H9 (cell line): ENCODE measurements at regions not wholly inside any gene's neighbourhood (a gene's known extent, or its start where the extent isn't known, plus 50 kb on each side); places are given as distances from the start of the nearest gene placed in this dataset.

Experiments
- DNase-seq: peaks from one replicate; pipeline ENCODE4 v3.0.0-alpha.2; 2017
- H2AFZ ChIP-seq: one replicate; pipeline ENCODE4 v1.6.1; 2013; ENCODE audit warnings: mild to moderate bottlenecking, low read length, control low read depth, moderate library complexity
- H2AK5ac ChIP-seq: 2 replicates; pipeline ENCODE4 v1.6.1; 2013; ENCODE audit warnings: low read length, control low read depth, mixed read lengths; ENCODE audit not compliant: insufficient read length
- H2BK120ac ChIP-seq: one replicate; pipeline ENCODE4 v1.6.1; 2013; ENCODE audit warnings: low read depth, mild to moderate bottlenecking, low read length, control low read depth, inconsistent platforms; ENCODE audit not compliant: poor library complexity, severe bottlenecking
- H2BK12ac ChIP-seq: 2 replicates; pipeline ENCODE4 v1.6.1; 2013; ENCODE audit warnings: low read length, control low read depth, mixed read lengths, low read depth; ENCODE audit not compliant: insufficient read length
- H2BK15ac ChIP-seq: 2 replicates; pipeline ENCODE4 v1.6.1; 2013; ENCODE audit warnings: low read depth, low read length, control low read depth
- H2BK20ac ChIP-seq: one replicate; pipeline ENCODE4 v1.6.1; 2013; ENCODE audit warnings: low read depth, mild to moderate bottlenecking, low read length, control low read depth, inconsistent platforms; ENCODE audit not compliant: poor library complexity, severe bottlenecking
- H2BK5ac ChIP-seq: 2 replicates; pipeline ENCODE4 v1.6.1; 2013; ENCODE audit warnings: low read length, control low read depth, mixed read lengths; ENCODE audit not compliant: insufficient read length
- H3K14ac ChIP-seq: 2 replicates; pipeline ENCODE4 v1.6.1; 2013; ENCODE audit warnings: low read length, control low read depth; ENCODE audit not compliant: insufficient read depth
- H3K18ac ChIP-seq: 2 replicates; pipeline ENCODE4 v1.6.1; 2013; ENCODE audit warnings: low read depth, mild to moderate bottlenecking, mixed read lengths, low read length, control low read depth; ENCODE audit not compliant: insufficient read length
- H3K23ac ChIP-seq: 2 replicates; pipeline ENCODE4 v1.6.1; 2013; ENCODE audit warnings: low read length, control low read depth, mixed read lengths, low read depth; ENCODE audit not compliant: insufficient read length
- H3K23me2 ChIP-seq: 2 replicates; pipeline ENCODE4 v1.6.1; 2013; ENCODE audit warnings: low read depth, mild to moderate bottlenecking, mixed read lengths, low read length, control low read depth; ENCODE audit not compliant: insufficient read length, poor library complexity, severe bottlenecking
- H3K27ac ChIP-seq: 2 replicates; pipeline ENCODE4 v1.5.1; 2013; ENCODE audit warnings: low read length, control low read depth, mixed read lengths, low read depth; ENCODE audit not compliant: insufficient read length
- H3K27me3 ChIP-seq: 2 replicates; pipeline ENCODE4 v1.6.1; 2013; ENCODE audit warnings: low read length, control low read depth, inconsistent platforms; ENCODE audit not compliant: insufficient read depth
- H3K4ac ChIP-seq: 2 replicates; pipeline ENCODE4 v1.6.1; 2013; ENCODE audit warnings: low read depth, mild to moderate bottlenecking, control low read depth, inconsistent platforms, low read length, moderate library complexity
- H3K4me1 ChIP-seq: 2 replicates; pipeline ENCODE4 v1.6.1; 2013; ENCODE audit warnings: low read length, control low read depth, inconsistent platforms; ENCODE audit not compliant: insufficient read depth
- H3K4me2 ChIP-seq: 2 replicates; pipeline ENCODE4 v1.6.1; 2013; ENCODE audit warnings: low read length, control low read depth, mixed read lengths; ENCODE audit not compliant: insufficient read length, insufficient read depth
- H3K56ac ChIP-seq: 2 replicates; pipeline ENCODE4 v1.6.1; 2013; ENCODE audit warnings: low read depth, mild to moderate bottlenecking, mixed read lengths, low read length, control low read depth; ENCODE audit not compliant: insufficient read length
- H3K79me1 ChIP-seq: 2 replicates; pipeline ENCODE4 v1.6.1; 2013; ENCODE audit warnings: low read depth, mild to moderate bottlenecking, moderate library complexity, low read length, control low read depth, inconsistent platforms; ENCODE audit not compliant: insufficient read depth, poor library complexity, severe bottlenecking
- H3K79me2 ChIP-seq: 2 replicates; pipeline ENCODE4 v1.6.1; 2013; ENCODE audit warnings: low read length, control low read depth, inconsistent platforms; ENCODE audit not compliant: insufficient read depth
- H3K9ac ChIP-seq: 2 replicates; pipeline ENCODE4 v1.6.1; 2013; ENCODE audit warnings: low read length, control low read depth, mixed read lengths; ENCODE audit not compliant: insufficient read length; ENCODE audit errors: extremely low read depth
- H3K9me3 ChIP-seq: one replicate; pipeline ENCODE4 v1.6.1; 2013; ENCODE audit warnings: low read depth, low read length, inconsistent platforms; ENCODE audit not compliant: control insufficient read depth
- H3T11ph ChIP-seq: one replicate; pipeline ENCODE4 v1.6.1; 2013; ENCODE audit warnings: mild to moderate bottlenecking, low read length, control low read depth, inconsistent platforms
- H4K20me1 ChIP-seq: one replicate; pipeline ENCODE4 v1.6.1; 2013; ENCODE audit not compliant: control insufficient read depth, insufficient read length, insufficient read depth
- H4K5ac ChIP-seq: 2 replicates; pipeline ENCODE4 v1.6.1; 2013; ENCODE audit warnings: low read depth, mild to moderate bottlenecking, mixed read lengths, low read length, control low read depth; ENCODE audit not compliant: insufficient read length
- H4K8ac ChIP-seq: replicated peaks from 2 replicates; pipeline ENCODE4 v1.6.1; 2013; ENCODE audit warnings: low read length, control low read depth, mixed read lengths, low read depth; ENCODE audit not compliant: insufficient read length
- H4K91ac ChIP-seq: 2 replicates; pipeline ENCODE4 v1.6.1; 2013; ENCODE audit warnings: low read depth, mild to moderate bottlenecking, moderate library complexity, mixed read lengths, low read length, control low read depth; ENCODE audit not compliant: insufficient read length
- H3K27ac Mint-ChIP-seq, 3 experiments: 2 replicates in 2 of 3; 3 replicates in 1 of 3; pipeline ENCODE4 v1.8.0; 2020 to 2021; ENCODE audit warnings: mixed read lengths in 3 of 3, mild to moderate bottlenecking in 1 of 3, moderate library complexity in 1 of 3
- H3K27me3 Mint-ChIP-seq: 2 replicates; pipeline ENCODE4 v1.8.0; 2021; ENCODE audit warnings: low read depth, mild to moderate bottlenecking, moderate library complexity, mixed read lengths
- H3K36me3 Mint-ChIP-seq, 3 experiments: 2 replicates in 2 of 3; 3 replicates in 1 of 3; pipeline ENCODE4 v1.8.0; 2020 to 2021; ENCODE audit warnings: low read depth in 3 of 3, mixed read lengths in 3 of 3; ENCODE audit not compliant: insufficient read depth in 1 of 3
- H3K4me1 Mint-ChIP-seq, 2 experiments: 2 replicates each; pipeline ENCODE4 v1.8.0; 2020; ENCODE audit warnings: mixed read lengths in 2 of 2
- H3K4me3 Mint-ChIP-seq, 2 experiments: 2 replicates in 1 of 2; 3 replicates in 1 of 2; pipeline ENCODE4 v1.8.0; 2020 to 2021; ENCODE audit warnings: mild to moderate bottlenecking in 2 of 2, mixed read lengths in 2 of 2, moderate library complexity in 1 of 2
- H3K9me3 Mint-ChIP-seq, 2 experiments: 2 replicates in 1 of 2; 3 replicates in 1 of 2; pipeline ENCODE4 v1.8.0; 2020; ENCODE audit warnings: mild to moderate bottlenecking in 2 of 2, mixed read lengths in 2 of 2, moderate library complexity in 1 of 2
- CTCF ChIP-seq: fragments of 200-600 bp; sonication (generic); conservative IDR thresholded peaks from 3 replicates; pipeline ENCODE4 v1.8.0; 2021; ENCODE audit warnings: antibody characterized with exemption, mild to moderate bottlenecking
- WGBS: extraction: QIAGEN DNeasy Blood & Tissue Kit; methylation state at CpG from one replicate; pipeline ENCODE4 v1.1.7; 2013; ENCODE audit warnings: missing lambda C conversion rate, low lambda C conversion rate, mixed read lengths; ENCODE audit not compliant: insufficient read length; ENCODE audit errors: extremely low coverage; 5-methylcytosine and 5-hydroxymethylcytosine counted together

GRCh38 chr13:90615236-90615635 is 732.3 kb upstream of the MIR17HG start:
- Histone ChIP-seq H3K4ac (no peak overlapping the region), H3T11ph (no peak overlapping the region), H3K23ac (no peak overlapping the region), H2BK5ac (no peak overlapping the region), H3K18ac (no peak overlapping the region), H4K5ac (no peak overlapping the region), H2BK12ac (no peak overlapping the region), H3K9me3 (peaks cover 6% of the 10 kb centered on the region), H3K23me2 (no peaks in the 10 kb centered on the region), H3K4me2 (no peak overlapping the region), H2BK15ac (no peak overlapping the region), H3K79me1 (no peaks in the 10 kb centered on the region), H3K14ac (no peak overlapping the region), H3K56ac (no peak overlapping the region), H4K91ac (no peak overlapping the region), H3K27me3 (no peaks in the 10 kb centered on the region), H2AK5ac (no peak overlapping the region), H2BK120ac (no peak overlapping the region), H4K20me1 (no peaks in the 10 kb centered on the region), H3K27ac (no peak overlapping the region), H2AFZ (no peak overlapping the region), H3K4me1 (no peaks in the 10 kb centered on the region), H2BK20ac (no peak overlapping the region), H4K8ac (no peak overlapping the region), H3K79me2 (no peaks in the 10 kb centered on the region), H3K9ac (no peak overlapping the region)
- H3K9me3 Mint-ChIP-seq: peaks cover 10 to 18% of the 10 kb centered on the region in 2 experiments
- no peak for DNase-seq
- peaks cover 7 to 11% (median 9%) of the 10 kb centered on the region in 3 experiments; a peak in 6 of 7 replicates for H3K36me3 Mint-ChIP-seq
- no peaks in the 10 kb centered on the region for H3K4me1 Mint-ChIP-seq
- H3K27ac Mint-ChIP-seq: no peak overlapping the region
- H3K27me3 Mint-ChIP-seq: no peaks in the 10 kb centered on the region
- no CpG with 5 or more reads among the region's 6 CpGs for WGBS
- no peak overlapping the region for H3K4me3 Mint-ChIP-seq
- no peak for TF ChIP-seq CTCF
